ENCODE measurements at regions not wholly inside any gene's neighbourhood (a gene's known extent, or its start where the extent isn't known, plus 50 kb on each side); places are given as distances from the start of the nearest gene placed in this dataset.
A peak's percentile ranks its signal among the peaks of the same experiment; 100 is the strongest.

DNA sequence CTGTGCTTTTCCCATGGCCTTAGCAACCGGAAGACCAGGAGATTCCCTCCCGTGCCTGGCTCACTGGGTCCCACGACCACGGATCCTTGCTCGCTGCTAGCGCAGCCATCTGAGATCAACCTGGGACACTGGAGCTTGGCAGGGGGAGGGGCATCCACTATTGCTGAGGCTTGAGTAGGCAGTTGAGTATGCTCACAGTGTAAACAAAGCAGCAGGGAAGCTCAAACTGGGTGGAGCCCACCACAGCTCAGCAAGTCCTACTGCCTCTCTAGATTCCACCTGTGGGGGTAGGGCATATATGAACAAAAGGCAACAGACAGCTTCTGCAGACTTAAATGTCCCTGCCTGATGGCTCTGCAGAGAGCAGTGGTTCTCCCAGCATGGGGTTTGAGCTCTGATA, 697.0 kb downstream of the SORCS1 start:
- no peak for DNase-seq

DNA sequence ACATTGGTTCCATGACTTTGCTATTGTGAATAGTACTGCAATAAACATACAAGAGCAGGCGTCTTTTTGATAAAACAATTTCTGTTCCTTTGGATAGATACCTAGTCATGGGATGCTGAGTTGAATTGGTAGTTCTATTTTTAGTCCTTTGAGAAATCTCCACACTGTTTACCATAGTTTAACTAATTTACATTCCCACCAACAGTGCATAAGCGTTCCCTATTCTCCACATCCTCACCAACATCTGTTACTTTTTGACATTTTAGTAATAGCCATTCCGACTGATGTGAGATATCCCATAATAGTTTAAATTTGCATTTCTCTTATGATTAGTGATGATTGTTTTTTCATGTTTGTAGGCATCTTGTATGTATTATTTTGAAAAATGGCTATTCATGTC, 707.0 kb downstream of the SORCS1 start:
- no peak for DNase-seq

DNA sequence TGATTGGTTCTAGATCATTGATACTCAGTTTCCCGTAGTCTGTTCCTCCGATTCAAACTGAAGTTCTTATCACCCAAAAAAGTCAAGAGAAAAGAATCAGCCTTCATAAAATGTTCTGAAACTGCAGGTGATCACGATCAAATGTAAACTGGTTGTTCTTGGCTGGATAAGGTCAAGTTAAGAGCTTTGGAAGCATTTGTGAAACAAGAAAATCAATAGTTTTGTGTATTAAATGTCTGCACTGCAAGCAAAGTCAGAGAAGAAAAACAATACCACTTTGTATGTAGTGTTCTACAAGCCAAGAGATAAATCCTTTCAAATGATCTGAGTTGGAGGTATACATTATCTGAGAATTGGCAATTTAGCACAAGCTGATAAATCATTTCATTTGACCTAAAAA, 710.3 kb downstream of the SORCS1 start:
- no peak for DNase-seq

DNA sequence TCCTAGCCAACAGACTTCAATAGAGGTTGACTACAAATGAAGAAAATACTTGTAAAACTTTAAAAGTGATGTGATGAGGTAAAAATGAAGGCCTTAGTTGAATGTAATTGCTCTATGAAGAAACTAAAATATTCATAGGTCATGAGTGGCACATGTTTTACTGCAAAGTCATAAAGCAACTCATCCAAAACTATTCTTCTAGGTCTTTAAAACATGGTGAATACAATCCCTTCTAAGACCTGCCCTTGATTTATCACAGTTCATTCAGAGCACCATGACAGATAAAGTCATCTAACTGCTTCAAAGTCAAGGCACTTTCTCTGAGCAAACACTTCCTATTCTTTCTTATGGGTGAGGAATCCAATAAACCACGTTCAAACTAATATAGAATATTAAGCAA, 713.5 kb downstream of the SORCS1 start:
- no peak for DNase-seq

DNA sequence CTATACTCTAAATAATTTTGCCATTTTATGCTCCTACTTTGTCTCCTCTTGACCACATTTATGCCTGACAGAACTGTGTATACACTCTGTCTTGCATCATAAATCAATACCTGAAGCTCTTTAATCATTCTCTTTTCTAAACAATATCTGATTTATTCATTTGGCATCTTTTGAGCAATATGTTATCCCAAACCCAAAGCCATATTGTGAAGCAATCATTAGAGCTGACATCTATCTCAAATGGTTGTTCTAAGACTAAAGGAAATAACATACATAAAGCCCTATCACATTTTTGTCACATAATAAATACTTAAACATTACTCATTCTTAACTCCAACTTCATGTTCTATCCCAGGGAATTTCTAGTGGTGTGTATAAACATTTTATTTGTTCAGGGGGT, 717.6 kb downstream of the SORCS1 start:
- DNase-seq = no peak

DNA sequence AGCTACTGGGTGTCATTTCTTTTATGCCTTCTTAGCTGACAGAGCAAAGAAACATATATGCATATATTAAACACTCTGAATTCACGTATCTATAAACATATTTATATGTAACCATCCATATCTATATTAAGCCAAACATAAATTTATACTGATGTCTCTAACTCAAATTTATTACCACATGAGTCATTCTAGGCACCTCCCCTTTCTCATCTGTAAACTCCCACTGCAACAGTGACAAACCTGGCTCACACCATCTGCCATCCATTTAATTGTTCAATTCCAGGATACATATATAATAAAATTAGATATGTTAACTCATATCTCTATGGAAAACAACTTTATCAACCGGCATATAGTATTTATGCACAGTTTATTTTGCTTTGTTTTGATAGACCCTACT, 722.3 kb downstream of the SORCS1 start:
- no peak for DNase-seq

DNA sequence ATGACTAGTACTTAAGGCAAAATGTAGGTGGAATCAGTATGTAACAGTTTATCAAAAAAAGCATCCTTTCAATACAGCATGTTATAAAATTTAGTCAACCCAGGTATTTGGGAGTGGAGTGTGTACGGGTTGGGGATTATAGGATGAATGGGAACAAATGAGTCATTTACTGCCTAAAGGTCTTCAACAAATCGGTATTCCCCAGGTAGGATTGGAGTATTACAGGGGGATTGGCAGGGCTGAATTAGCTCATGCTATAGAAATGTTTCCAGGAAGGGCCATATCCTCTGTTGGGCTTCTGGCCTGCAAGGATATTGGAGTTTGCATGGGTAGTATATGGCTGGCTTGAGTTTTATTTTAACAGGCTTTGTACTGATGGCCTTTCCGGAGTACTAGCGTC, 723.7 kb downstream of the SORCS1 start:
- no peak for DNase-seq

DNA sequence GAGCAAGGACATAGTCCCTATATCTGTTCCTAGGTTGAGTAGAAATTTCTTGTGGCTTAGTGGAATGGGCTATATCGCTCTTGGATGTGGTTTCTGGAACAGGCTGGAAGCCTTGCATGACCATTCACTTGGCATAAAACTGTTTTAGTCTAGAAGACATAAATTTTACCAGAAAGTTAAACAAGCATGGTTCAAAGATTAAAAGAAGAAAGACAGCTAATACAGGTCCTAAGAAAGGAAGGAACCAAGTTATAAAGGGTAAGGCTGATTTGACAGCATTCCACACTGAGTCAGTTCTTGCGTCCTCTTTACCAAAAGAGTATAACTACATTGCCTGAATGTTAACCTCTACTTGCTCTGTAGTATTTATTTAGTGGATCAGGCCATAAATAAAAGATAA, 724.2 kb downstream of the SORCS1 start:
- no peak for DNase-seq

DNA sequence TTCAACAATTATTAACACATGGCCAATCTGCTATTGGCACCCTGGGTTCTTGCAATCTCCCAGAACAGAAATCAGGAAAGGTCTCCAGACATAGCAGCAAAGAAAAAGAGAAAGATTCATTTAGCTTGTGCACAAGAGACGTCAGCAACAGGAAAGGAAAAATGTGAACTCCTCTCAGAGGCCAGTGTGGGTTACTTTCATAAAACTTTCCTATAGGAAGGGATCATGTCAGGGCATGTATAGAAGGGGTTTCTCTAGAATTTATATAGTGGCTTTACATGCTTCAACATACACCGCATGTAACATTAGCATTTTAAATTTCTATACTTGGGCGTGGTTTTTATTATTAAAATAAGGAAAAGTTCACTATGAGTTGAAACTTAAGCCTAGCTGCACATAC, 725.1 kb downstream of the SORCS1 start:
- no peak for DNase-seq

DNA sequence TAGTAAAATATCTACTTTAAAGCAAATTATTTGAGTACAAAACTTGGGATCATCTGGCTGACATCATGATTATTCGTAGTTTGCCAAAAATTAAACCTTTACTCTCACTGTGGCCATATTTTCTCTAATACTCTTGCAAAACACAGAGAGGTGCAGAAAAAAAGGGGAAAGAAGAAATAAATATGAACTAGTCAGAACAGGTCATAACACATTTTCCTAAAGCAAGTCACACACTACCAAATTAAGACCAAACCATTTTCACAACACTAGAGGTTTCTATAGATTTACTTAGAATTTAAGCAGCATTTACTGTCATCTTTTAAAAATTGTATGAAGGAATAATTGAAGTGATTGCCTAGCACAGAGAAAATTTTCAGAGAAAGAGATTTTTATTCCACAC, 726.1 kb downstream of the SORCS1 start:
- DNase-seq = no peak

DNA sequence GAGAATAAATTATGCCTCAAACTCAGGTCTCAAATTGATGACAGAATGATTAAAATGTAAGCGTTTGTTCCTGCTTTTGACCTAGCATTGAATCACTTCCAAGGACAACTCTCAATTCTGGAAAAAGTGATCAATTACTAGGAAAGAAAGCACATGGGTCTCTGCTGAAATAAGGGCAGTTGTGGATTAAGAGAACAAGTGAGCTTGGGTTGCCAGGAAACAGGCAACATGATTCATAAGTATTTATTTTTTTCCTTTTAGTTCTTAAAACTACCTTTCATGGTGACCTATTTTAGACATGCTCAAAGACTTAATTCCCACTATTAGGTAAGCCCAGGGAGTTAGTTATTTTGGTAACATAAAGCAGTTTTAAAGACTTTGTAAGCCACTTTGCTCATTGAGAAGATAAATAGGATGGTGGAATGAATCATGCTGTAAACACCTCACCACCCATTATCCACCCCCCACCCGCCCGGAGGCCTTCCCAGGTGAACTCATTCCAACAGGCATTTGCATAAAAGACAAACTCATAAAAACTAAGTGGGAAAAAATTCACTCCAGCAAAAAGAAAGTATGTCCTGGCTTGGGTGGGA, 728.3 kb downstream of the SORCS1 start:
- DNase-seq = no peak

DNA sequence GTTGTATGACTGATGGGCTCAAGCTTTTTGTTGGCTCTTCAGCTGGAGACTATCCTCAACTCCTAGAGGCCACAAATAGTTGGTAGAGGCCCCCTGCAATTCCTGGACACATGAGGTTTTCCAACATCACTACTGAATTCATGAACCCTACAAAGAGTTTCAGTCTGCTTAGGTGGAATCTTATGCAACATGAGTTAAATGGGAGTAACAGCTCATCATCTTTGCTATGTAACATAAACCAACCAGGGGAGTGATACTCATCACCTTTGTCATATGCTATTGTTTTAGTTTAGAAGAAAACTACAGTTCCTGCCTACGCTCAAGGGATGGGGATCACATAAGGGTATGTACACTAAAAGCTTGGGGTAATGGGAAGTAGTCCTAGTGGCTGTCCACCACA, 729.4 kb downstream of the SORCS1 start:
- DNase-seq = no peak

DNA sequence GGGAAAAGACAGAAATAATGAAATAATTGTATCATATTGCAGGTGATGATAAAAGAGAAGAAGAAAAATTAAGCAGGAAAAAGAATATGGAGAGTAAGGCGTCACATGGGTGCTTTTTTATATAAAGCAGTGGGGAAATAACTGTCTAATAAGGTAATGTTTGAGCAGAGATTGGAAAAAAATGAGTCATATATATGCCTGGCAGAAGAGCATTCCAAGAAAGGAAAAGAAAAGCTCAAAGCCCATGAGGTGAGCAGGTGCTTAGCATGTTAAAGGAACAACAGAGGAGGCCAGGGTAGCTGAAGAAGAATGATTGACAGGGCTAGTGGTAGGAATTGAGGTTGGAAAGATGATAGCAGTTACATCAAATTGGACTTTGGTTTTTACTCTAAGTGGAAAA, 739.5 kb downstream of the SORCS1 start:
- no peak for DNase-seq

DNA sequence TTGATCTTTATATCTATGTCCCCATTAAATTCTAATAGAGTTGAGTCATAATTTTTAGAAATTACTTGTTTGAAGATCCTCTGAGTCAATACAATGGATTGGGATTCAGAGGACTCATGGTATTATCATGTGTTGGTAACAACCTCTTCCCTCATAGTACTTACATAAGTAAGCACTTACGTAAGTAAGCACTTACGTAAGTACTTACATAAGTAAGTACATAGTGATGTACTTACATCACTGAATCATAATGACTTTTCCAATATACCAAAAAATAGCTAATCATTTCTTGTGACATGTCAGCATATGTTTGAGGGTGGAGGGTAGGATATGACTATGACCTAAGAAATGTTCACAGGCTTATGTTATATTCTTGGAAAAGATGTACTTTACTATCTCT, 740.5 kb downstream of the SORCS1 start:
- no peak for DNase-seq

DNA sequence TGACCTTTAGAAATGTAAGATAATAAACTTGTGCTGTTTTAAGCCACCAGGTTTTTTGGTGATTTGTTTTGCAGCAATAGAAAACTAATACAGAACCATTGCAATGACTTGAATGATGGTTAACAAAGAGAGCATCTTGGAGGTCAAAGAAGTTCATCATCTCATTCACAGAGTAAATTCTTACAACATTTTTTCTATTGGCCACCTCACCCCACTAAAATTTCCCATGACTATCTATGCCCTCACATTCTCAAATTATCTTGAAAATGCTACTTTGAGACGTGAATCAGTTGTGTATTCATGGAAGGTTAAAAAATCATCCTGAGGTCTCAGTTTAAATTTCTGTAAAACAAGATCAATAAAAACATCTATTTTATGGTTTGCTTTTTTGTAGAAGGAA, 754.2 kb downstream of the SORCS1 start:
- DNase-seq = no peak

DNA sequence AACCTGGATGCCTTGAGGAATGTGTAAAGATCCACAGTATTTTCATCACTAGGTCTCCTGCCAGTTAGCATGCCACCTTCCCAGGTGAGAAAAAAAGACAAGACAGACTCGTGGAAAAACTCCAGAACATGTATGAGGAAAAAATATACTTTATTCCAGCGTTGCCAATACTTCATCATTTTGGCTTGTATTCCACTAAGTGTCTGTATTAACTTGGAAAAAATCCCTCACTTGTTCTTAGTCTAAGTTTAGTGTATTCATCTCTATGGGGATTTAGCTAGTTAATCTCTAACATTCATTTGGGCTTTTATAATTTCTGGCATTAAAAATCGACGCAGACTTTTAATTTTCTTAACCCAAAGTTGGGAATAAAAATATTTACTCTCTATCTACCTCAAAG, 759.4 kb downstream of the SORCS1 start:
- DNase-seq = no peak

DNA sequence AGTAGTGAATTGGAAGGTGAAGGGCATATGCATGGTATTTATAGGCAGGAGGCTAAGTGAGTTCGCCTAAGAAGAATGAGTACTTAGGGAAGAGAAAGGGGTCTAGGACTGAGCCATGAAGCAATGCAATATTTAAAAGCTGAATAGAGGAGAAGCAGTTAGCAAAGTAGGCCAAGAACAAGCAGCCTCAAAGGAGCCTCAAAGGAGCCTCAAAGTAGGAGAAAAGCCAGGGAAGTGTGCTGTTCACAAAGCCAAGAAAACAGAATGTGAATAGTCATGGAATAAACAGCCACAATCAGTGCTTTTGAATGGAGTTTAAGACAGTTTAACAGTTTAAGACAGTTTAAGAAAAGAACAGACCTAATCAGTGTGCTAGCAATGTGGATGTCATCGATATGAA, 762.0 kb downstream of the SORCS1 start:
- peak; percentile 55 for DNase-seq

DNA sequence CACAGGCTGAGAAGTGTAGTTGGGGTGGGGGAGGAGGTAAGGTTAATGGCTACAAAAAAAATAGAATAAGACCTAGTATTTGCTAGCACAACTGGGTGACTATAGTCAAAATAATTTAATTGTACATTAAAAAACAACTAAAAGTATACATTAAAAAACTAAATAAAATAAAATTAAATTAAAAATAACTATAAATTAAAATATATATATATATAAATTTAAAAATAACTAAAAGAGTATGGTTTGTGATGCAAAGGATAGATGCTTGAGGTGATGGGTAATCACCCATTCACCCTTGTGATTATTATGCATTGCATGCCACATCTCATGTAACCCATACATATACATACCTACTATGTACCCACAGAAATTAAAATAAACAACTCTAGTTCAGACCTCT, 762.5 kb downstream of the SORCS1 start:
- no peak for DNase-seq

DNA sequence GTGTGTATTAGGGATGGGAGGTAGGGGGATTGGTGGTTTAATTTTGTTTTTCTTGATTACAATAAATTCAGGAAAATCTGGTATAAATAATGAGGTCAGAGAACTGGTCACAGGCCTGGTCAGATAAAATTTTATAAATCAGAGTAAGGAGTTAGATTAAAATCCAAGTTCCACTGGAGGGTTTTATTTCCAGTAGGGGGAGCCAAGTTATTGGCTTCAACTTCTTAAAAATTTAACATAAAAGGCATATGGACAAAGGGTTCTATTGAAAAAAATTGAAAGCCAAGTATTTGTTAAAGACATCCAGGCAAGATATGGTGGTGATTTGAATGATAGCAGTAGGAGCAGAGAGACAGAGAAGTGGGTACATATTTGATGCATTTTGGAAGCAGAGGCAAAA, 763.3 kb downstream of the SORCS1 start:
- DNase-seq = no peak

DNA sequence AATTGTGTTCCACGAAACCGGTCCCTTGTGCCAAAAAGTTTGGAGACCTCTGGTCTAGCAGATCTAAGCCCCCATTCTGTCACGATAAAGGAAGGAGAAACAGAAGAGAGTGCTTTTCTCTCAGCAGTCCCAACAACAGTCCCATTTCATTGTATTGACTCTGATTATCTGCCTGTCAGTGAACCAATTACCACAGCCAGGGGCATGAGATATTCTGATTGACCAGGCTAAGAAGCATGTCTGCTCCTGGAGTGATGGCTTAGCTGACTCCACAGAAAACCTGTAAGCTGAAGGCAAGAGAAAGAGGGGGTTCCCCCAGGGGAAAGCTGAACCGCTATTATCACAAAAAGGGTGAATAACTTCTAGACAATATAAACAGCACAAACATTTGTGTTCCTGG, 765.4 kb downstream of the SORCS1 start:
- DNase-seq = no peak

DNA sequence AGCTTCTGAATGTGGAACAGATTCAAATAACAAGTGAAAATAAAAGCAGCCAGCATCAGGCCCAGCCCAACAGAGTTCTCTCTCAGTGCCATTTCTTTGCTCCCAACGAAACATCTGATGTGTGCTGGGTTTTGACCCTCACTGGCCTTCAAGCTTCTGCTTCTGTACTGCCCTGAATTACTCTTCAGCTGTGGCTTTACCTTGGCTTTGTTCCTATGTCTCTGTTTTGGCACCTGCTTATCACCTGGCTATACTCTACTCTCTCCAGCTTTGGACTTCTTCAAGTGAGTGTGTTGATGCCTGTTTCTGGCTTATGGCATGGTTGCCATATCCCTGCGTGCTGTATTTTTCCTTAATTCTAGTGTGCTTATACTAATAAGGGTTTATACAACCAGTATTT, 768.3 kb downstream of the SORCS1 start:
- no peak for DNase-seq

DNA sequence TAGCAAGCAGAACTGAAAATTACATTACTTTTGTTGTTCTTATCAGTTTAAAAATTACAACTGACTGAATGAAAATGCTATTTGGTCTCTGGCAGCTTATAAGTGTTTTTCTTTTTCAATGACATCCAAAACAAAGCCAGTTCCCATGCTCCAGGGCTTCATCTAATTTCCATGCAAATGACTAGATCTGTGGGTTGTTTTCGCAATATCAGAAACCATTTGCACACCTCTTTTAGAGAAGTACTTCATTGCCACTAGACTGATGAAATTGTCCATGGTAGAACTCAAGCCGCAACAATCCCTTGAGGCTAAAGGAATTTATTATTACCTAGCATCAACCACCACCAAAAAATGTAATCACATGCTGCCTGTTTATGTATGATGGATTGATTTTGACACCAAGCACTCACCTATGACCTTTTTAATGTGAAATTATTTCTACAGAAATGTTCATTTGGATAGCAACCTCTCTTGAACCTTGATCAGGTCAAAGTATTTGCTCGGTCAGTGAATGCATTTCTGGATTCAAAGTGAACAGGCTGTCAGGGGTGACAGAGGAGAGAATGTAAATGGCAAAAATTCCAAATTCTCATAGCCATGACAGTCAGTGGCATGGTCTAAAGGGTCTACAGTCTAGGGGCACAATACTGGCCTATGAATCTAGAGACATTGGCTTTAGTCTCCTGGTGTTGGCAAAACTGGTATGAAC, 769.3 kb downstream of the SORCS1 start:
- no peak for DNase-seq

DNA sequence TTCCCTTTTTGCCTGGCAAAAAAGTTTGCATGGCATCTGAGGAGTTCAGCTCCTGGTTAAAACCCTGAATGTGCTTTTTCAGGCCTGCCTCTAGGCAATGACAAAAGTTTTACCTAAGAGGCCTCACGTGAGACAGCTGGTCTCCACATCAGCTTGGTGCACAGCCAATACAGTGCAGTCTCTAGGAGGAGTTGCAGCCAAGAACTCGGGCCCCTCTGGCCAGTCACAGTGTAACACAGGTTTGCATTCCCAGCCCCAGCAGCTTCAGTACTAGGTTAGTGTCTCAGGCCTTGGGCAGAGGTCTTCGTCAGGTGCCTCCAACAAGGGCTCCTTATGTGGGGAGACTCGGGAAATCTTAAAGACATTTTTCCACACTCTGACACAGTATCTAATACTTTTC, 771.7 kb downstream of the SORCS1 start:
- peak; percentile 60 for DNase-seq

DNA sequence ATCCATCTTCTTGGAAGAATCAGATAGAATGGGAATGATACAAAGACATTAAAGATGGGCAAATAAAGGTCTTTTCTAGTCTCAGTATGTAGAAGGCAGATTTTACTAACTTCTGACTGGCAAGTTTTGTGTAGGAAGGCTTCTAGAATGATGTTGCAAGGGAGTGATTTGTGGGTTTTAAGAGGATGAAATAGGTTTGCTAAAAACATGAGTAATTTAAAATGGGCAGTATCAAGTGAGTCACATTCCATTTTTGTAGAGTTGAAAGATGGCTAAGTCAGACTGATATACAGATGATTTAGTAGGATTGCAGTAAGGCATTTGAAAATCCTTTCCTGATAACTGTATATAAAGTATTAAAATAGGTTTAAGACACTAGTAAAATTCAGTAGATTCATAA, 777.4 kb downstream of the SORCS1 start:
- DNase-seq = no peak

DNA sequence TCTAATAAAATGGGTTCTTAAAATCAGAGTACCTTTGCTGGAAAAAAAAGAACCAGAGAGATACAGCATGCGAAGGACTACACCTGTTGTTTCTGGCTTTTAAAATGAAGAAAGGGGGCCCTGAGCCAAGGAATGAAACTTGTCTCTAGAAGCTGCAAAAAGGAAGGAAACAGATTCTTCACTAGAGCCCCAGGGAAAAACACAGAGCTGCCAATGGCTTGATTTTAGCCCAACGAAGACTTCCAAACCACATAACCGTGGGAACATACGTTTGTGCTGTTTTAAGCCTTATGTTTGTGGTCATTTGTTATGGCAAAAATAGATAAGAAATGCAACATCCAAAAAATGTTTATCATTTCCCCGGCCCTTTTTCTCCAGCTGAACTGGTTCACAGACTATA, 780.0 kb downstream of the SORCS1 start:
- peak; percentile 54 for DNase-seq
